ENCODE measurements at regions not wholly inside any gene's neighbourhood (a gene's known extent, or its start where the extent isn't known, plus 50 kb on each side); places are given as distances from the start of the nearest gene placed in this dataset.
"Not testable (repeated sequence)": the region's sequence is repeated elsewhere in the genome, so short reads cannot be mapped to it uniquely, and the experiment has no call there.

DNA sequence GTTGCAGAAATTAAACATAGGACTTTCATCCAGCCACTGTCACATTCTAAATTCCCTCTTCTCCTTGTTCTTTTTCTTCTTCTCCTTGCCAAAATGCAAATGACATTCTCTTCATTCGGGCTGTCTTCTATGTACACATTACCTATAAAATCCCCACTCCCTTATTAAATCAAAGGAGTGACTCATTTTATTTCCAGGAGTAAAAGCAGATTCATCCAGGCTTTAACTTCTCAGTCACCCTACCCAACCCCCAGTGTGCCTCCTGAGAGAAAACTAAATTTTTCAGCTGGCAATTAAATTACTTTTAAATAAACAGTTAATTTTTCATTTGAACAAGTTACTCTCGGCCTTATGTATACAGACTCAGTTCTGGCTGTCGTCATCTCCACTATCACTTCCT is 223.9 kb upstream of the SHH start:
- DNase-seq (ENCODE audit: insufficient read length, low spot score) (no peak), FAIRE-seq (no peak)
- TF ChIP-seq POLR2A (IDR thresholded peaks at IDR 0.05; ENCODE audit: low read depth, low read length), result no peak

DNA sequence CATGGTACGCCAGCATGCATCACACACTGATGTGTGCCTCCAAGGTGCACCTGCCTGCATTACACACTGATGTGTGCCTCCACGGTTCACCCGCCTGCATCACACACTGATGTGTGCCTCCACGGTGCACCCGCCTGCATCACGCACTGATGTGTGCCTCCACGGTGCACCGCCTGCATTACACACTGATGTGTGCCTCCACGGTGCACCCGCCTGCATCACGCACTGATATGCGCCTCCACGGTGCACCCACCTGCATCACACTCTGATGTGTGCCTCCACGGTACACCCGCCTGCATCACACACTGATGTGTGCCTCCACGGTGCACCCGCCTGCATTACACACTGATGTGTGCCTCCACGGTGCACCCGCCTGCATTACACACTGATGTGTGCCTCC is 223.1 kb upstream of the SHH start:
- DNase-seq (ENCODE audit: insufficient read length, low spot score); FAIRE-seq: not testable (repeated sequence)

DNA sequence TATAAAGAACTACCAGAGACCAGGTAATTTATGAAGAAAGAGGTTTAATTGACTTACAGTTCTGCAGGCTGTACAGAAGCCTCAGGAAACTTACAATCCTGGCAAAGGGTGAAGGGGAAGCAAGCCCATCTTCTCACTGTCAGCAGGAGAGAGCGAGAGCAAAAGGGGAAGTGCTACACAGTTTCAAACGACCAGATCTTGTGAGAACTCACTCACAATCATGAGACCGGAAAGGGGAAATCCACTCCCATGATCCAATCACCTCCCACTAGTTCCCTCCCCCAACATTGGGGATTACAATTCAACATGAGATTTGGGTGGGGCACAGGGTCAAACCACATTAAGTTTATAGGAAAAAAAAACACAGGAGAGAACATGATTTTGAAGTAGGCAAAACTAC is 222.1 kb upstream of the SHH start:
- TF ChIP-seq POLR2AphosphoS5 (IDR thresholded peaks at IDR 0.05; ENCODE audit: low read depth, low read length) (no peak), POU2F2 (IDR thresholded peaks at IDR 0.05; ENCODE audit: low read depth, low read length) (no peak), SPI1 (IDR thresholded peaks at IDR 0.05; ENCODE audit: low read depth, low read length) (peak; percentile 99)
- DNase-seq (ENCODE audit: insufficient read length, low spot score) (no peak), FAIRE-seq (peak; percentile 5)

DNA sequence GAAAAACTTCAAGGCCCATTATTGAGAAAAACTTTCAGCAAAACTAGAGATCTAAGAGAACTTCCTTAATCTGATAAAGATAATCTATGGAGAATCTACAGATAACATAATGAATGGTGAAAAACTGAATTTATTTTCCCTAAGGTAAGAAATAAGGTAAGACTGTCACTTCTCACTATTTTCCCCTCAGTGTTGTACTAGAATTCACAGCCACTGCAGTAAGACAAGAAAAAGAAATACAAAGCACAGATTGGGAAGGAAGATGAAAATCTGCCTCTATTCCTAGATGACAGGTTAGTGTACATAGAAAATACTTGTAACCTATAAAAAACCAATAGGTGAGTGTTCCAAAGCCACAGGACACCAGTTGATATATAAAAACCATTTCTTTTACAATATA is 220.7 kb upstream of the SHH start:
- TF ChIP-seq SPI1 (IDR thresholded peaks at IDR 0.05; ENCODE audit: low read depth, low read length) (no peak), TAF1 (IDR thresholded peaks at IDR 0.05; ENCODE audit: low read depth, low read length) (no peak), POLR2AphosphoS5 (IDR thresholded peaks at IDR 0.05; ENCODE audit: low read depth, low read length) (no peak), PAX5 (IDR thresholded peaks at IDR 0.05; ENCODE audit: insufficient read depth, low read length, severe bottlenecking) (no peak), POLR2A (IDR thresholded peaks at IDR 0.05; ENCODE audit: low read depth, low read length) (no peak), POU2F2 (IDR thresholded peaks at IDR 0.05; ENCODE audit: low read depth, low read length) (no peak)
- DNase-seq (ENCODE audit: insufficient read length, low spot score) (no peak), FAIRE-seq (no peak)

DNA sequence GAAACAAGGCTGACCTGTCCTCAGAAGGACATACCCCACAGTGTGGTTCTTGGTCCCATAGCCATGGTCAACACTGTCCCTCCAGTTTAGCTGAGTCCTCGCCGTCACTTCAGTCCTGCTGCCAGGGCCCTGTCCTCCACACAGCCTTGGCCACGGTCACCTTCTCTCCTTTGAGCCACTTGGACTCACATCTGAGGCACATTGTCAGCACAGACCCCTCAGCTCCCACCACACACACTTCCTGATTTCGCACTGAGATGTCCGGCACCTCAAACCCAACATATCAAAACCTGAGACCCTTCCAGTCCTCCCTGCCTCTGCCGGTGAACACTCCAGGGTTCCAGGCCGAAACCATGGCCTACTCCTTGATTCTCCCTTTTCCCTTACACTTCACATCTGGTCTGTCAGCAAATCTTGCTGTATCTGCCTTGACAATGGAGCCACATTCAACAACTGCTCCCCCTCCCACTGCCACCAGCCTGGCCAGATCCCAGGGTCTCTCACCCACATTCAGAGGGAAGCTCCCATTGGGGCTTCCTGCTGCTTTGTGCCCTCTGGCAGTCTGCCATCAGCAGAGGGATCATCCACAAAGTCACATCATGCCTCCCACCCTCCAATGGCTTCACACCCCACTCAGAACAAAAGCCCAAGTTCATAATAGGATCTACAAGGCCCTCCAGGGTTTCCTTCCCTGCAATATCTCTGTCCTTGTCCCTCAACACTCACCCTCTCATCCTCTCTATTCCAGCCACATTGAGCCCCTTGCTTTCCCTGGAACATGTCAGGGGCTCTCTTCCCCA is 219.6 kb upstream of the SHH start:
- TF ChIP-seq POLR2AphosphoS5 (IDR thresholded peaks at IDR 0.05; ENCODE audit: low read depth, low read length) (no peak), TAF1 (IDR thresholded peaks at IDR 0.05; ENCODE audit: low read depth, low read length) (no peak), SPI1 (IDR thresholded peaks at IDR 0.05; ENCODE audit: low read depth, low read length) (no peak), POLR2A (IDR thresholded peaks at IDR 0.05; ENCODE audit: low read depth, low read length) (no peak), PAX5 (IDR thresholded peaks at IDR 0.05; ENCODE audit: insufficient read depth, low read length, severe bottlenecking) (no peak), POU2F2 (IDR thresholded peaks at IDR 0.05; ENCODE audit: low read depth, low read length) (no peak)
- no peak for DNase-seq (ENCODE audit: insufficient read length, low spot score)
- no peak for FAIRE-seq

DNA sequence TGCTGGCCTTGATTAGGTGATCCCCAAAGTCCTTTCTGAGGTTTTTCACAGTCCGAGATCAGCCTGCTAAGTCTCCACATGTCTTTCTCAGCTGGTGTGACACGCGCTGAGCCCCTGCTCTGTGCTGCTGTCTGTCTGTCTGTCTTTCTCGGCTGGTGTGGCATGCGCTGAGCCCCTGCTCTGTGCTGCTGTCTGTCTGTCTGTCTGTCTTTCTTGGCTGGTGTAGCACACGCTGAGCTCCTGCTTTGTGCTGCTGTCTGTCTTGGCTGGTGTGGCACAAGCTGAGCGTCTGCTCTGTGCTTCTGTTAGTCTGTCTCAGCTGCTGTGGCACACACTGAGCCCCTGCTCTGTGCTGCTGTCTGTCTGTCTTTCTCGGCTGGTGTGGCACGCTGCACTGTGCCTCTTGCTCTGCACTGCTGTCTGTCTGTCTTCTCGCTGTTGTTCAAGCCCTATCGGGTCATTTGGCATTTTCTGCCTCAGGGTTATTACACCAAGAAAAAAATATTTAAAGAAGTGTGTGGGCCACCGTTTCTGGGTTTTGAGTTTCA is 217.3 kb upstream of the SHH start:
- no peak for DNase-seq (ENCODE audit: insufficient read length, low spot score)
- no peak for FAIRE-seq
- TF ChIP-seq SPI1 (IDR thresholded peaks at IDR 0.05; ENCODE audit: low read depth, low read length) (no peak), TAF1 (IDR thresholded peaks at IDR 0.05; ENCODE audit: low read depth, low read length) (no peak), POLR2AphosphoS5 (IDR thresholded peaks at IDR 0.05; ENCODE audit: low read depth, low read length) (no peak), POU2F2 (IDR thresholded peaks at IDR 0.05; ENCODE audit: low read depth, low read length) (no peak), PAX5 (IDR thresholded peaks at IDR 0.05; ENCODE audit: insufficient read depth, low read length, severe bottlenecking) (no peak)

DNA sequence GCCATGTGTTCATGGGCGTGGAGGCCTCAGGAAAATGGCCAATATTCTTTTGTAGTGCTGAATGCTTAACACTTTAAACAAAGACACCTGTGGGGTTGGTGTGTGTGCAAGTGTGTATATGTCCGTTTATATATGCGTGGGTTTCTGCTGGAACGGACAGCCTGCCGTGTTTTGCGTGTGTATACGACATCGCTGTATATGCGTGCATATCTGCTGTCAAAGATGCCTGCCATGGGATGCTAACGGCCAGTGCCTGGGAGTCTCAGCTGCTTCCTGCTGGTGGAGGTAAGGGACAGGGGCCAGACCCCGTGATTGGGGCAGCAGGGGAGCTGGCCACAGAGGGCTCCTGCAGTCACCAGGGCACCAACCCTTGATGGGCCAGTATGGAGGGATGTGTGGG is 216.3 kb upstream of the SHH start:
- DNase-seq (ENCODE audit: insufficient read length, low spot score) (no peak), FAIRE-seq (no peak)
- TF ChIP-seq PAX5 (IDR thresholded peaks at IDR 0.05; ENCODE audit: insufficient read depth, low read length, severe bottlenecking) (no peak), POLR2AphosphoS5 (IDR thresholded peaks at IDR 0.05; ENCODE audit: low read depth, low read length) (no peak), SPI1 (IDR thresholded peaks at IDR 0.05; ENCODE audit: low read depth, low read length) (no peak), POU2F2 (IDR thresholded peaks at IDR 0.05; ENCODE audit: low read depth, low read length) (no peak), POLR2A (IDR thresholded peaks at IDR 0.05; ENCODE audit: low read depth, low read length) (no peak), TAF1 (IDR thresholded peaks at IDR 0.05; ENCODE audit: low read depth, low read length) (no peak)

DNA sequence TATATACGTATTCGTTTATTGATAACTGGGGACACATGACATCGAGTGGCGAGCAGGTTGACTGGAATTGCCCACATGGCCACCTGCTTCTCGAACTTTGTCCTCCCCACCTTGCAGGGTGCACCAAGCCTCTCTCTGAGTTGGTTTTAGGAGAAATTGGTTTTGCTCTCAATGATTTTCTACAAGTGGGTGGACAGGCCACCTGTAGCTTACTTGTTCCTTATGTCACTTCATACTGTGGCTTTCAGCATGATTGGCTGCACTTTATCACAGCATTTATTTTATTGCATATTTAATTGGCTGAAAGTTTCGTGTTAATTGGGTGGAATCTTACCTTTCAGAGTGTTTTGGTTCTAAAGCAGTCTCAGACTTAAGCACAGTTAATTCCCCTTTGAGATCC is 215.6 kb upstream of the SHH start:
- no peak for TF ChIP-seq TAF1 (IDR thresholded peaks at IDR 0.05; ENCODE audit: low read depth, low read length)
- no peak for TF ChIP-seq SPI1 (IDR thresholded peaks at IDR 0.05; ENCODE audit: low read depth, low read length)
- TF ChIP-seq POU2F2 (IDR thresholded peaks at IDR 0.05; ENCODE audit: low read depth, low read length), result no peak
- no peak for TF ChIP-seq POLR2AphosphoS5 (IDR thresholded peaks at IDR 0.05; ENCODE audit: low read depth, low read length)
- no peak for TF ChIP-seq POLR2A (IDR thresholded peaks at IDR 0.05; ENCODE audit: low read depth, low read length)
- no peak for TF ChIP-seq PAX5 (IDR thresholded peaks at IDR 0.05; ENCODE audit: insufficient read depth, low read length, severe bottlenecking)
- FAIRE-seq (no peak), DNase-seq (ENCODE audit: insufficient read length, low spot score) (no peak)

DNA sequence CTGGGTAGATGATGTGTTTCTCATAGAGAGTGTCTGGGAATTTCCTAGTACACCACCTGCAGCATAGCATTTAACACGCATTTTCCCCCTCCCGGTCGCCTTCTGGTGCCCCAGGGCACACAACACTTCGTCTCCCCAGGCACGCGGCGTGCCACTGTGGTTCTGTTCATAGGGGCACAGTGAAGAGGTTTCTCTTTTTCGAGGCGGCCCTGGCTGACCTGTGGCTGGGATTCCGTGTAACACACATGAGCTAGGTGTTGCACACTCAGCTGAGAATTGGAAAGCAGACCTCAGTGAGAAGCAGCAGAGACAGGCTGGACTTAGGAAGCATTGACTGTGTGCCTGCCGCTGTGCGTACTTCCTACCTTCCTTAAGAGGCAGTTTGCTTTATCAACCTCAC is 214.3 kb upstream of the SHH start:
- TF ChIP-seq SPI1 (IDR thresholded peaks at IDR 0.05; ENCODE audit: low read depth, low read length) (no peak), POLR2A (IDR thresholded peaks at IDR 0.05; ENCODE audit: low read depth, low read length) (no peak), PAX5 (IDR thresholded peaks at IDR 0.05; ENCODE audit: insufficient read depth, low read length, severe bottlenecking) (no peak), TAF1 (IDR thresholded peaks at IDR 0.05; ENCODE audit: low read depth, low read length) (no peak), POU2F2 (IDR thresholded peaks at IDR 0.05; ENCODE audit: low read depth, low read length) (no peak), POLR2AphosphoS5 (IDR thresholded peaks at IDR 0.05; ENCODE audit: low read depth, low read length) (no peak)
- no peak for FAIRE-seq
- DNase-seq (ENCODE audit: insufficient read length, low spot score), result no peak

DNA sequence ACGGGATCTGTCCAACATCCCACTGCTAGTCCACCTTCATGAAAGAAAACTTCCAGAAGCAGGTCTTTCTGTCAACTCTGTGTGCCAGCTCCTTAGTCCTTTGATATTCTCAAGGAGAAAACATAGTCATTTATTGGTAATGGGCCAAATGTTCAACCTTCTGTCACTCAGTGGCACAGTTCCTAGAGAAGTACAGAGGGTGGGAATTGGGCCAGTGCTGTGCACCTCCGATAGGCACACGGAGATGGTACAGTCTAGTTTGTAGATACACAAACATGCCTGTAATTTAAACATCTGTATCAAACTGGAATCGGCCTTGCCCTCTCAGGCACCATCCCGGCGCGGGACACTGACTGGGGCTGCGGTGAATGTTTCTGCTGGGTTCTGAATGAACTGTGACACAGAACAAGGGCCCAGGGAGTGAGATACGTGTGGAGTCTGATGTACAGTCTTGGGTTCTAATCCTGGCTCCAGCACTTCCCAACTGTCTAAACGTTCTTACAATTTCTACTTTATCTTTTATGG is 213.9 kb upstream of the SHH start:
- DNase-seq (ENCODE audit: insufficient read length, low spot score) (no peak), FAIRE-seq (no peak)
- TF ChIP-seq SPI1 (IDR thresholded peaks at IDR 0.05; ENCODE audit: low read depth, low read length), result no peak
- no peak for TF ChIP-seq PAX5 (IDR thresholded peaks at IDR 0.05; ENCODE audit: insufficient read depth, low read length, severe bottlenecking)
- TF ChIP-seq TAF1 (IDR thresholded peaks at IDR 0.05; ENCODE audit: low read depth, low read length), result no peak
- no peak for TF ChIP-seq POLR2AphosphoS5 (IDR thresholded peaks at IDR 0.05; ENCODE audit: low read depth, low read length)
- TF ChIP-seq POLR2A (IDR thresholded peaks at IDR 0.05; ENCODE audit: low read depth, low read length), result no peak
- TF ChIP-seq POU2F2 (IDR thresholded peaks at IDR 0.05; ENCODE audit: low read depth, low read length), result no peak
